ENCODE measurements at regions not wholly inside any gene's neighbourhood (a gene's known extent, or its start where the extent isn't known, plus 50 kb on each side); places are given as distances from the start of the nearest gene placed in this dataset.
"Not testable (repeated sequence)": the region's sequence is repeated elsewhere in the genome, so short reads cannot be mapped to it uniquely, and the experiment has no call there.

GRCh38 chr2:230619491-230619890, 93.2 kb upstream of the CAB39 start:
- Histone ChIP-seq H3K9me3 (ENCODE audit: control insufficient read depth, low read length) (no peaks in the 10 kb centered on the region), H3K4me3 (ENCODE audit: low read length) (no peak overlapping the region), H3K36me3 (ENCODE audit: control insufficient read depth, insufficient read depth, low read length, severe bottlenecking) (no peaks in the 10 kb centered on the region), H3K9ac (ENCODE audit: low read length) (no peak overlapping the region), H3K27me3 (replicated peaks; ENCODE audit: control insufficient read depth, insufficient read depth, low read length) (no peaks in the 10 kb centered on the region), H3K4me1 (ENCODE audit: control insufficient read depth, insufficient read depth, low read length) (peaks cover 6% of the 10 kb centered on the region)
- DNase-seq (ENCODE audit: low read depth): no peak

- H3K9me3 ChIP-seq (ENCODE audit: control insufficient read depth, low read length); H3K27me3 ChIP-seq (replicated peaks; ENCODE audit: control insufficient read depth, insufficient read depth, low read length); H3K4me1 ChIP-seq (ENCODE audit: control insufficient read depth, insufficient read depth, low read length); H3K4me3 ChIP-seq (ENCODE audit: low read length); H3K36me3 ChIP-seq (ENCODE audit: control insufficient read depth, insufficient read depth, low read length, severe bottlenecking); H3K9ac ChIP-seq (ENCODE audit: low read length); DNase-seq (ENCODE audit: low read depth): not testable (repeated sequence)
These were observed 87.4 kb upstream of the CAB39 start for GRCh38 chr2:230625220-230625619.

- not testable (repeated sequence) for H3K27me3 ChIP-seq (replicated peaks; ENCODE audit: control insufficient read depth, insufficient read depth, low read length); H3K9me3 ChIP-seq (ENCODE audit: control insufficient read depth, low read length); H3K4me1 ChIP-seq (ENCODE audit: control insufficient read depth, insufficient read depth, low read length); H3K4me3 ChIP-seq (ENCODE audit: low read length); H3K36me3 ChIP-seq (ENCODE audit: control insufficient read depth, insufficient read depth, low read length, severe bottlenecking); DNase-seq (ENCODE audit: low read depth); H3K9ac ChIP-seq (ENCODE audit: low read length)
These were observed 85.6 kb upstream of the CAB39 start for GRCh38 chr2:230627091-230627490.

GRCh38 chr2:230627806-230628724, 84.6 kb upstream of the CAB39 start:
- Histone ChIP-seq H3K9ac (ENCODE audit: low read length) (no peak overlapping the region), H3K4me3 (ENCODE audit: low read length) (no peak overlapping the region), H3K27me3 (replicated peaks; ENCODE audit: control insufficient read depth, insufficient read depth, low read length) (no peaks in the 10 kb centered on the region), H3K36me3 (ENCODE audit: control insufficient read depth, insufficient read depth, low read length, severe bottlenecking) (no peaks in the 10 kb centered on the region), H3K9me3 (ENCODE audit: control insufficient read depth, low read length) (no peaks in the 10 kb centered on the region), H3K4me1 (ENCODE audit: control insufficient read depth, insufficient read depth, low read length) (no peaks in the 10 kb centered on the region)
- DNase-seq (ENCODE audit: low read depth): peak; percentile 86

- DNase-seq (ENCODE audit: low read depth): no peak
- Histone ChIP-seq H3K4me3 (ENCODE audit: low read length) (no peak overlapping the region), H3K9me3 (ENCODE audit: control insufficient read depth, low read length) (no peaks in the 10 kb centered on the region), H3K4me1 (ENCODE audit: control insufficient read depth, insufficient read depth, low read length) (no peaks in the 10 kb centered on the region), H3K9ac (ENCODE audit: low read length) (no peak overlapping the region), H3K36me3 (ENCODE audit: control insufficient read depth, insufficient read depth, low read length, severe bottlenecking) (no peaks in the 10 kb centered on the region), H3K27me3 (replicated peaks; ENCODE audit: control insufficient read depth, insufficient read depth, low read length) (no peaks in the 10 kb centered on the region)
These were observed 81.2 kb upstream of the CAB39 start for GRCh38 chr2:230631470-230631869.

GRCh38 chr2:230634146-230634545, 78.5 kb upstream of the CAB39 start:
- Histone ChIP-seq H3K9ac (ENCODE audit: low read length) (no peak overlapping the region), H3K4me3 (ENCODE audit: low read length) (no peak overlapping the region), H3K4me1 (ENCODE audit: control insufficient read depth, insufficient read depth, low read length) (no peaks in the 10 kb centered on the region), H3K36me3 (ENCODE audit: control insufficient read depth, insufficient read depth, low read length, severe bottlenecking) (no peaks in the 10 kb centered on the region), H3K27me3 (replicated peaks; ENCODE audit: control insufficient read depth, insufficient read depth, low read length) (no peaks in the 10 kb centered on the region), H3K9me3 (ENCODE audit: control insufficient read depth, low read length) (no peaks in the 10 kb centered on the region)
- DNase-seq (ENCODE audit: low read depth): peak; percentile 74

- H3K9ac ChIP-seq (ENCODE audit: low read length); H3K4me1 ChIP-seq (ENCODE audit: control insufficient read depth, insufficient read depth, low read length); H3K27me3 ChIP-seq (replicated peaks; ENCODE audit: control insufficient read depth, insufficient read depth, low read length); H3K36me3 ChIP-seq (ENCODE audit: control insufficient read depth, insufficient read depth, low read length, severe bottlenecking); DNase-seq (ENCODE audit: low read depth); H3K9me3 ChIP-seq (ENCODE audit: control insufficient read depth, low read length); H3K4me3 ChIP-seq (ENCODE audit: low read length): not testable (repeated sequence)
These were observed 77.8 kb upstream of the CAB39 start for GRCh38 chr2:230634721-230635313.

- H3K9ac ChIP-seq (ENCODE audit: low read length): no peak overlapping the region
- H3K4me3 ChIP-seq (ENCODE audit: low read length): no peak overlapping the region
- peak; percentile 4 for DNase-seq (ENCODE audit: low read depth)
- no peaks in the 10 kb centered on the region for H3K9me3 ChIP-seq (ENCODE audit: control insufficient read depth, low read length)
- H3K4me1 ChIP-seq (ENCODE audit: control insufficient read depth, insufficient read depth, low read length): no peaks in the 10 kb centered on the region
- no peaks in the 10 kb centered on the region for H3K36me3 ChIP-seq (ENCODE audit: control insufficient read depth, insufficient read depth, low read length, severe bottlenecking)
- H3K27me3 ChIP-seq (replicated peaks; ENCODE audit: control insufficient read depth, insufficient read depth, low read length): no peaks in the 10 kb centered on the region
These were observed 75.9 kb upstream of the CAB39 start for GRCh38 chr2:230636684-230637271.

GRCh38 chr2:230637486-230637885, 75.2 kb upstream of the CAB39 start:
- not testable (repeated sequence) for H3K27me3 ChIP-seq (replicated peaks; ENCODE audit: control insufficient read depth, insufficient read depth, low read length); DNase-seq (ENCODE audit: low read depth); H3K9ac ChIP-seq (ENCODE audit: low read length); H3K9me3 ChIP-seq (ENCODE audit: control insufficient read depth, low read length); H3K36me3 ChIP-seq (ENCODE audit: control insufficient read depth, insufficient read depth, low read length, severe bottlenecking); H3K4me3 ChIP-seq (ENCODE audit: low read length); H3K4me1 ChIP-seq (ENCODE audit: control insufficient read depth, insufficient read depth, low read length)

GRCh38 chr2:230640540-230641011, 72.1 kb upstream of the CAB39 start:
- Histone ChIP-seq H3K4me1 (ENCODE audit: control insufficient read depth, insufficient read depth, low read length) (peaks cover 2% of the 10 kb centered on the region), H3K9ac (ENCODE audit: low read length) (no peak overlapping the region), H3K9me3 (ENCODE audit: control insufficient read depth, low read length) (no peaks in the 10 kb centered on the region), H3K36me3 (ENCODE audit: control insufficient read depth, insufficient read depth, low read length, severe bottlenecking) (no peaks in the 10 kb centered on the region), H3K27me3 (replicated peaks; ENCODE audit: control insufficient read depth, insufficient read depth, low read length) (no peaks in the 10 kb centered on the region), H3K4me3 (ENCODE audit: low read length) (no peak overlapping the region)
- peak; percentile 18 for DNase-seq (ENCODE audit: low read depth)

GRCh38 chr2:230642966-230643365, 69.7 kb upstream of the CAB39 start:
- Histone ChIP-seq H3K9ac (ENCODE audit: low read length) (no peak overlapping the region), H3K9me3 (ENCODE audit: control insufficient read depth, low read length) (no peaks in the 10 kb centered on the region), H3K27me3 (replicated peaks; ENCODE audit: control insufficient read depth, insufficient read depth, low read length) (peaks cover 3% of the 10 kb centered on the region), H3K4me3 (ENCODE audit: low read length) (no peak overlapping the region), H3K36me3 (ENCODE audit: control insufficient read depth, insufficient read depth, low read length, severe bottlenecking) (no peaks in the 10 kb centered on the region), H3K4me1 (ENCODE audit: control insufficient read depth, insufficient read depth, low read length) (peaks cover 2% of the 10 kb centered on the region)
- no peak for DNase-seq (ENCODE audit: low read depth)
